Esophagus muscularis mucosa (tissue), 3 donors: ENCODE measurements at regions not wholly inside any gene's neighbourhood (a gene's known extent, or its start where the extent isn't known, plus 50 kb on each side); places are given as distances from the start of the nearest gene placed in this dataset.

Experiments used
- CTCF ChIP-seq, 3 experiments: fragments of 200-600 bp in 2 of 3; fragments of 450-650 bp in 1 of 3; sonication (generic) in 2 of 3; IDR thresholded peaks; one replicate each; pipeline ENCODE4 v1.5.1; 2017 to 2019; ENCODE audit warnings: antibody characterized with exemption in 3 of 3, mild to moderate bottlenecking in 2 of 3, moderate library complexity in 1 of 3
- POLR2A ChIP-seq: fragments of 450-650 bp; IDR thresholded peaks from one replicate; pipeline ENCODE4 v1.6.1; 2017; ENCODE audit warnings: antibody characterized with exemption, moderate library complexity, mild to moderate bottlenecking, low read depth

- no peak for TF ChIP-seq CTCF (IDR thresholded peaks at IDR 0.05)
- no peak for TF ChIP-seq POLR2A
These were observed 376.5 kb downstream of the MFSD1 start for GRCh38 chr3:159178209-159178897.
